Sigmoid colon (tissue), 4 donors: ENCODE measurements at regions not wholly inside any gene's neighbourhood (a gene's known extent, or its start where the extent isn't known, plus 50 kb on each side); places are given as distances from the start of the nearest gene placed in this dataset.

Experiments used
- CTCF ChIP-seq, 4 experiments: fragments of 450-650 bp in 3 of 4; fragments of 200-600 bp in 1 of 4; IDR thresholded peaks; one replicate each; pipeline ENCODE4 v1.5.1; 2016 to 2019; ENCODE audit warnings: antibody characterized with exemption in 4 of 4, mild to moderate bottlenecking in 3 of 4, moderate library complexity in 2 of 4
- POLR2AphosphoS5 ChIP-seq, 4 donors: sonication (generic); formaldehyde crosslinking; IDR thresholded peaks; one replicate each; pipeline ENCODE4 v1.6.1; 2017; ENCODE audit warnings: antibody characterized with exemption in 4 of 4

GRCh38 chr9:106620081-106620480 is 242.9 kb upstream of the ZNF462 start:
- TF ChIP-seq CTCF (IDR thresholded peaks at IDR 0.05) (no peak), POLR2AphosphoS5 (IDR thresholded peaks at IDR 0.05) (no peak)
